Activated naive CD8-positive, alpha-beta T cell treated with anti-CD3 and anti-CD28 coated beads, Interleukin-2, amount 10 ng/mL, durations not matched to agents 7 days and 5 days (primary cell): ENCODE measurements at regions not wholly inside any gene's neighbourhood (a gene's known extent, or its start where the extent isn't known, plus 50 kb on each side); places are given as distances from the start of the nearest gene placed in this dataset.

Experiments
- ATAC-seq: fragments of 150-1000 bp; cut with Tn5 transposase; one replicate; pipeline ENCODE4 v1.10.0; 2021; ENCODE audit warnings: low read depth, moderate library complexity
- POLR2A ChIA-PET: fragments of 350-600 bp; sonication (Branson Sonifier 250); formaldehyde crosslinking; loops from one replicate; lab custom pipeline; 2021; ENCODE audit warnings: antibody characterized with exemption; lab: Charles Lee
- DNase-seq: peaks from one replicate; pipeline ENCODE4 v3.0.0; 2021
- H3K27ac Mint-ChIP-seq: one replicate; pipeline ENCODE4 v1.8.0; 2022; ENCODE audit warnings: mild to moderate bottlenecking, mixed read lengths
- H3K27me3 Mint-ChIP-seq: one replicate; pipeline ENCODE4 v1.8.0; 2022; ENCODE audit warnings: mild to moderate bottlenecking, moderate library complexity, mixed read lengths
- H3K36me3 Mint-ChIP-seq: one replicate; pipeline ENCODE4 v1.8.0; 2021; ENCODE audit warnings: mild to moderate bottlenecking, mixed read lengths
- H3K4me1 Mint-ChIP-seq: one replicate; pipeline ENCODE4 v1.8.0; 2021; ENCODE audit warnings: mixed read lengths
- H3K4me3 Mint-ChIP-seq: one replicate; pipeline ENCODE4 v1.8.0; 2022; ENCODE audit warnings: mild to moderate bottlenecking, moderate library complexity, mixed read lengths
- H3K9me3 Mint-ChIP-seq: one replicate; pipeline ENCODE4 v1.8.0; 2021; ENCODE audit warnings: mixed read lengths

GRCh38 chr18:27803957-27804356 is 373.0 kb downstream of the CDH2 start:
- Mint-ChIP-seq H3K4me3 (no peak overlapping the region), H3K36me3 (no peaks in the 10 kb centered on the region), H3K4me1 (no peaks in the 10 kb centered on the region), H3K27me3 (no peaks in the 10 kb centered on the region), H3K9me3 (peaks cover 1% of the 10 kb centered on the region), H3K27ac (no peak overlapping the region)
- DNase-seq (no peak), ATAC-seq (no peak)
- POLR2A ChIA-PET = no interaction called here

GRCh38 chr18:27797484-27797883 is 379.4 kb downstream of the CDH2 start:
- no peak overlapping the region for H3K27ac Mint-ChIP-seq
- POLR2A ChIA-PET = no interaction called here

GRCh38 chr18:27794181-27794926 is 382.6 kb downstream of the CDH2 start:
- no peak overlapping the region for H3K4me3 Mint-ChIP-seq
- DNase-seq (no peak), ATAC-seq (no peak)
- H3K27me3 Mint-ChIP-seq = no peaks in the 10 kb centered on the region
- H3K27ac Mint-ChIP-seq = no peak overlapping the region
- H3K36me3 Mint-ChIP-seq = no peaks in the 10 kb centered on the region
- H3K4me1 Mint-ChIP-seq = no peaks in the 10 kb centered on the region
- POLR2A ChIA-PET = no interaction called here
- no peaks in the 10 kb centered on the region for H3K9me3 Mint-ChIP-seq

More at GRCh38 chr18:27797484-27797883, 379.4 kb downstream of the CDH2 start:
- H3K4me1 Mint-ChIP-seq = no peaks in the 10 kb centered on the region
- ATAC-seq = no peak
- H3K36me3 Mint-ChIP-seq = no peaks in the 10 kb centered on the region
- no peak overlapping the region for H3K4me3 Mint-ChIP-seq
- no peak for DNase-seq
- no peaks in the 10 kb centered on the region for H3K27me3 Mint-ChIP-seq
- H3K9me3 Mint-ChIP-seq = no peaks in the 10 kb centered on the region

GRCh38 chr18:27793013-27793785 is 383.7 kb downstream of the CDH2 start:
- Mint-ChIP-seq H3K27ac (no peak overlapping the region), H3K9me3 (no peaks in the 10 kb centered on the region), H3K36me3 (no peaks in the 10 kb centered on the region), H3K27me3 (no peaks in the 10 kb centered on the region), H3K4me1 (no peaks in the 10 kb centered on the region), H3K4me3 (no peak overlapping the region)
- POLR2A ChIA-PET = no interaction called here
- DNase-seq (no peak), ATAC-seq (no peak)

- no peaks in the 10 kb centered on the region for H3K36me3 Mint-ChIP-seq
- no peak overlapping the region for H3K27ac Mint-ChIP-seq
- no peaks in the 10 kb centered on the region for H3K4me1 Mint-ChIP-seq
- H3K27me3 Mint-ChIP-seq = no peaks in the 10 kb centered on the region
- ATAC-seq = no peak
- no peak for DNase-seq
- POLR2A ChIA-PET = no interaction called here
- peaks cover 5% of the 10 kb centered on the region for H3K9me3 Mint-ChIP-seq
- no peak overlapping the region for H3K4me3 Mint-ChIP-seq
Observed at GRCh38 chr18:27789406-27789805, 387.5 kb downstream of the CDH2 start.

GRCh38 chr18:27787547-27787946 is 389.4 kb downstream of the CDH2 start:
- Mint-ChIP-seq H3K27ac (no peak overlapping the region), H3K4me3 (no peak overlapping the region), H3K27me3 (no peaks in the 10 kb centered on the region), H3K36me3 (no peaks in the 10 kb centered on the region), H3K9me3 (peaks cover 5% of the 10 kb centered on the region), H3K4me1 (no peaks in the 10 kb centered on the region)
- no peak for ATAC-seq
- DNase-seq = no peak
- POLR2A ChIA-PET = no interaction called here

- Mint-ChIP-seq H3K9me3 (peaks cover 5% of the 10 kb centered on the region), H3K36me3 (no peaks in the 10 kb centered on the region), H3K27me3 (no peaks in the 10 kb centered on the region), H3K4me1 (no peaks in the 10 kb centered on the region), H3K27ac (no peak overlapping the region), H3K4me3 (no peak overlapping the region)
- DNase-seq = no peak
- POLR2A ChIA-PET = no interaction called here
- no peak for ATAC-seq
Observed at GRCh38 chr18:27785815-27786471, 391.0 kb downstream of the CDH2 start.

- POLR2A ChIA-PET = no interaction called here
- no peak overlapping the region for H3K27ac Mint-ChIP-seq
- H3K4me3 Mint-ChIP-seq = no peak overlapping the region
- no peaks in the 10 kb centered on the region for H3K4me1 Mint-ChIP-seq
- no peaks in the 10 kb centered on the region for H3K9me3 Mint-ChIP-seq
- no peak for DNase-seq
- no peaks in the 10 kb centered on the region for H3K36me3 Mint-ChIP-seq
- no peak for ATAC-seq
- H3K27me3 Mint-ChIP-seq = no peaks in the 10 kb centered on the region
Observed at GRCh38 chr18:27780061-27780745, 396.7 kb downstream of the CDH2 start.

DNA sequence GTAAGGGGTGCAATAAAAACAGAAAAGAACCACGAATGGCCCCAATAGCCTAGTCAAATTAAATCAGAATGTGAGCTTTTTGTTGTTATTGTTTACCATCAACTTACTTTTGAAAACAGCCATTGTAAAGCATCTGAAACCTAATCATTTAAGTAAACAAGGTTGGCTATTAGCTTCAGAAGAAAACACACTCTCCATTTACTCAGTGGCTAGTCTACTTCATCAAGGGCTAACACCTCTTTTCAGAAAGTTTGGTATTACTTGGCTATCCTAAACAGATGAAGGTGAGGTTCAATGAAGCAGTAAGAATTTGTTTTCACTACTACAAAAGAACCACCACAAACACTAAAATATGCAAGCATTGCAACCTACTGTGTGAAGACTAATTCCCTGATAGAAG is 398.0 kb downstream of the CDH2 start:
- Mint-ChIP-seq H3K4me3 (no peak overlapping the region), H3K36me3 (no peaks in the 10 kb centered on the region), H3K27ac (no peak overlapping the region), H3K4me1 (no peaks in the 10 kb centered on the region), H3K9me3 (no peaks in the 10 kb centered on the region), H3K27me3 (no peaks in the 10 kb centered on the region)
- POLR2A ChIA-PET = no interaction called here
- DNase-seq (no peak), ATAC-seq (no peak)

DNA sequence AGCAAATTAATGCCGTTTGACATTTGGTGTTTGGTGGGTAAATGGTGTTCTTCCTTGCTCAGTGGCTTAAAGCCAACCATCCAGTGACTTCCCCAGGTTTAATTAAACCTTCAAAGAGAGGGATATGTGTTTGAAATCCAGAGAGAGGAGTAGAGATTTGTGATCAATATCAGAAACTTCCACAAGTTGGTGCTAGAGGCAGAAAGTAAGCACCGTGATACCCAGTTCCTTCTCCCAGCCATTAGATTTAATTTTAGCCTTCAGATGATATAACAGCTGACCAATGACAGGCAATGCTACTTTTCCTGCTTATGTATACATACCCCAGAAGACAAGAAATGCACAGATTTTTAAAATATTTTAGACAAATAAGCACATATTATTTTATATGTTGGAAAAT is 398.5 kb downstream of the CDH2 start:
- POLR2A ChIA-PET = no interaction called here
- no peak overlapping the region for H3K27ac Mint-ChIP-seq
- no peak for DNase-seq

DNA sequence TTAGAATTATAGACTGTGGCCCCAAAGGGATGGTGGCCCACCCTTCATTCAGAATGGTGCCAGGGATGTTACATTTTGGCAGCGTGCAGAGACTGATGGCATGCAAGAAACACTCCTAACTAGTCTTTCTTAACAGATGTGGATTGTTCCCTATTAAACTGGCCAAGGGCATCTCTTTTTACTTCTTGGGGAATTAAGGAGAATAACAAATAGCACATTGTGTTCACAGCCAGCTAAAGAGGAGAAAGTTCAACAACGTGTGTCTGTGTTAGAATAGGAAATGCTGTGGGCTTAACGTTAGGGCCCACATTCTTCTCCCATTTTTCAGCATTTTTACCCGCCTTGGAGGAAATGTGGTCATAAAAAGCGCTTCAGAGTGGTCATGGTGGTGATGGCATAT is 404.8 kb downstream of the CDH2 start:
- ATAC-seq (no peak), DNase-seq (no peak)
- POLR2A ChIA-PET = no interaction called here
- Mint-ChIP-seq H3K27ac (no peak overlapping the region), H3K4me3 (no peak overlapping the region), H3K27me3 (no peaks in the 10 kb centered on the region), H3K36me3 (no peaks in the 10 kb centered on the region), H3K4me1 (no peaks in the 10 kb centered on the region), H3K9me3 (peaks cover 2% of the 10 kb centered on the region)

More for the DNA sequence above, 398.5 kb downstream of the CDH2 start:
- Mint-ChIP-seq H3K4me1 (no peaks in the 10 kb centered on the region), H3K9me3 (peaks cover 2% of the 10 kb centered on the region), H3K4me3 (no peak overlapping the region), H3K27me3 (no peaks in the 10 kb centered on the region), H3K36me3 (no peaks in the 10 kb centered on the region)
- ATAC-seq = no peak

- Mint-ChIP-seq H3K36me3 (no peaks in the 10 kb centered on the region), H3K27ac (no peak overlapping the region), H3K4me1 (no peaks in the 10 kb centered on the region), H3K27me3 (no peaks in the 10 kb centered on the region), H3K9me3 (peaks cover 2% of the 10 kb centered on the region), H3K4me3 (no peak overlapping the region)
- POLR2A ChIA-PET = no interaction called here
- ATAC-seq = no peak
- no peak for DNase-seq
Observed at GRCh38 chr18:27771571-27771970, 405.4 kb downstream of the CDH2 start.

GRCh38 chr18:27769152-27769551 is 407.8 kb downstream of the CDH2 start:
- Mint-ChIP-seq H3K9me3 (peaks cover 2% of the 10 kb centered on the region), H3K4me1 (no peaks in the 10 kb centered on the region), H3K27me3 (no peaks in the 10 kb centered on the region), H3K4me3 (no peak overlapping the region), H3K36me3 (no peaks in the 10 kb centered on the region), H3K27ac (no peak overlapping the region)
- POLR2A ChIA-PET = no interaction called here
- DNase-seq = no peak
- ATAC-seq = no peak
